ENCODE measurements at regions not wholly inside any gene's neighbourhood (a gene's known extent, or its start where the extent isn't known, plus 50 kb on each side); places are given as distances from the start of the nearest gene placed in this dataset.

- DNase-seq (ENCODE audit: low spot score), result peak; percentile 46
Measured at GRCh38 chr16:51773071-51773890, 622.2 kb upstream of the SALL1 start.

GRCh38 chr16:51766739-51767138 lies 615.7 kb upstream of the SALL1 start:
- DNase-seq (ENCODE audit: low spot score), result no peak

DNA sequence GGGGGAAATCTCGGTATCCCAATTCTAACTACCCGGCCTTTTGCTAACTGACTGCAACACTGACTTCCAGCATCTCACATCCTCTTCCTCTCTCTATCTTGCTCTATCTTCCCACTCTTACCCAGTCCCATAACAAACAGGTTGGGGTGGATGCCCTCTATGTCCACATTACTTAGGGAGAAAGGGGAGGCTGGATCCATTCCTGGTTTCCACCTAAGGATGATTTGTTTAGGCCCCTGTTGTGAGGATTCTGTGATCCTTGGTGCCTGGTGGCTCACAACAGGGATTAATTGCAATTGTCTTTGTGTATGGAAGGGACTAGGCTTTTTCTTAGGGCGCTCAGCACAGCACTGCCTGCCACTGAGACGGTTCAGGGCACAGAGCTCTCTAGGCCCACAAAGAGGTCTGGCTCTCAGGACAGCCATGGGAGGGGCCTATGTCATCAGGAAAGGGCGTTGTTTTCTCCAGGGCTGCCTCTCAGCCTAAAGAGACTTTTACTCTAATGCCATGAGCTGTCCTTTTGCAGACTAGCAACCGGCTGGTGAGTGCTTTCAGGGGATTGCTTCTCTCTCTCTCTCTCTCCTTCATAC lies 612.1 kb upstream of the SALL1 start:
- DNase-seq (ENCODE audit: low spot score), result peak; percentile 66

GRCh38 chr16:51762081-51762996 lies 611.3 kb upstream of the SALL1 start:
- peak; percentile 89 for DNase-seq (ENCODE audit: low spot score)

DNA sequence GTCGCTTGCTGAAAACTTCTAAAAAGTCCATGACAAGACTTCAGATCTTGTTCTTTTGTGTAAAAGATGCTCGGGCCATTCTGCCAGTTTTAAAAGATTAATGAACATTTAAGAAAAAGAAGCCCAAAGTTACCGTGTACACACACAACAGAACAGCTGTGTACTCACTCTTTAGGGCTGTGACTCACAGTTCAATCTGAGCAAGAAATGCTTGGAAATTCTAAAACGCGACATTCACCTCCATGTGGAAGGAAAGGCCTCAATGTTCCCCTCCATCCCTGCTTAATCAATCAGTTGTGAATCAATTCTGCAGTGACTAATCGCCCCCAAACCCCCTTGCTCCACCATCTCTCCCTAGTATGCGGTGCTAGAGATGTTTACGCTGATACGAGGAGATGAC lies 609.9 kb upstream of the SALL1 start:
- DNase-seq (ENCODE audit: low spot score), result no peak

- no peak for DNase-seq (ENCODE audit: low spot score)
Measured at GRCh38 chr16:51759999-51760398, 608.9 kb upstream of the SALL1 start.

GRCh38 chr16:51759329-51759728 lies 608.3 kb upstream of the SALL1 start:
- no peak for DNase-seq (ENCODE audit: low spot score)

DNA sequence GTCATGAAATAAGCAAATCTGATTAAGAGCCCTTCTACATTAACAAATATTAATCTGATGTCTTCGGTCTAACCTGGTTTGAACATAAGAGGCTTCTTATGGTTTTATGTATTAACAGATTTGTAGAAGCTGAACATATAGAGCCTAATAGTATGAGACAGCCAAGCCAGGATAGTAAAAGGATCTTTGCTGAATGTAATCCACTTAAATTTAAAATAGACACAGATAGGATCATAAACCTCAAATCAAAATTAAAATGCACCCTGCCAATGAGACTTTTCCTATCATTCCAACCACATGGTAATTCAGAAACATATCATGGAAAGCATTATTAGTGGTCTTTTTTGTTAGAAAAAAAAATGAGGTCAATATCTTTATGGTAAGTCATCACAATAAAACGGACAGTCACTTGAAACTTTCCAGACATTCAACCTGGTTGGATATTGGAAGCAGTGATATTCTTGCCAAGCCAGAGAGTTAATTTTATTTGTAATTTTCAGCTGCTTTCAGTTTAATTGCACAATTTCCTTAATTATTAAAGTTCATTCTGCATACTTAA lies 606.9 kb upstream of the SALL1 start:
- no peak for DNase-seq (ENCODE audit: low spot score)

DNA sequence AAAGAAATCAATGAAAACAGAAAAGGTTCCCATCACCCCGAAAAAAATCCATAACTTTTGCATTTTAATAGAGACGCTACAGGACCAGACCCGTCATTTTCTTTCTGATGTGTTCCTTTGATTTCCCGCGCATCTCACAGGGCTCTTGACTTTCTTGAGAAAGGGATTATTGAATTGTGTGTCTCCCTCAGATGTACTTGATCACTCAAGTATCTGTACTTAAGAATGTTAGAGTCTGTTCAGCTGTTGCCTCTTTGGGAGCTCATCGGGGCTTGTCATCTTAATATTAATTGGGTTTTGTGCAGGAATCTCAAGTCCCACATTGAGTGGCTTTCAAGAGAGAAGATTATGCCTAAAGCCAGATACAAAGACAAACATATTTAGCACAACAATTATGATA lies 606.4 kb upstream of the SALL1 start:
- DNase-seq (ENCODE audit: low spot score), result no peak

GRCh38 chr16:51757124-51757470 lies 606.0 kb upstream of the SALL1 start:
- DNase-seq (ENCODE audit: low spot score), result no peak

DNA sequence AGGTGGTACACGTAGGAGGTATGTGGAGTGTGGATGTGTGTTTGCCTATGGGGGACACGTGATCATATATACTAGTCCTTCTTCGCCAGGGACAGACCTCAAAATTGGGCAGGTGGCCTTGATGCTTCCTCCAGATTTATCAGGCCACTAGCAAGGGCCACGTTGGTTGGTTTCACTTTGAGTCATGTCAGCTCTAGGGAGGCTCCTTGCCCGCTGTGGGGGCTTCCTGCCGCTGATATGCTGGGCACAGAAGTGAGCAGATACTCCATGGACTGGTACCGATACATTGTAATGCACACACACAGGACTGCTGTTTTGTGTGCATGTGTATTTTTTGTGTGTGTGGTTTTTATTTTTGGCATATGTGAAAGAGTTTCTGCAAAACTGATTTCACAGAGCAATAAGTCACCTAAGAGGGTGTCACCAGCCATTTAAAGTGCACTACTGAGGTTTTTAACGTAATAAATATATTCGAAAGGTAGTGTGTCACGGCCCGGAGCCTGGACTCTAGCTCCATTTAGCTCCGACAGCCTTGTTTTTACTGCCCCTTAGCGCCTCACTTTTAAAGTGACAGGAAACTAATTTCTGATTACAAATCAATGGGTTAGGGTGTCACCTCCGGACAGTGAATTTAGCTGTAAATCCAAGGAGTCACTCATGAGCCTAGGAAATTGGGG lies 605.5 kb upstream of the SALL1 start:
- no peak for DNase-seq (ENCODE audit: low spot score)

DNA sequence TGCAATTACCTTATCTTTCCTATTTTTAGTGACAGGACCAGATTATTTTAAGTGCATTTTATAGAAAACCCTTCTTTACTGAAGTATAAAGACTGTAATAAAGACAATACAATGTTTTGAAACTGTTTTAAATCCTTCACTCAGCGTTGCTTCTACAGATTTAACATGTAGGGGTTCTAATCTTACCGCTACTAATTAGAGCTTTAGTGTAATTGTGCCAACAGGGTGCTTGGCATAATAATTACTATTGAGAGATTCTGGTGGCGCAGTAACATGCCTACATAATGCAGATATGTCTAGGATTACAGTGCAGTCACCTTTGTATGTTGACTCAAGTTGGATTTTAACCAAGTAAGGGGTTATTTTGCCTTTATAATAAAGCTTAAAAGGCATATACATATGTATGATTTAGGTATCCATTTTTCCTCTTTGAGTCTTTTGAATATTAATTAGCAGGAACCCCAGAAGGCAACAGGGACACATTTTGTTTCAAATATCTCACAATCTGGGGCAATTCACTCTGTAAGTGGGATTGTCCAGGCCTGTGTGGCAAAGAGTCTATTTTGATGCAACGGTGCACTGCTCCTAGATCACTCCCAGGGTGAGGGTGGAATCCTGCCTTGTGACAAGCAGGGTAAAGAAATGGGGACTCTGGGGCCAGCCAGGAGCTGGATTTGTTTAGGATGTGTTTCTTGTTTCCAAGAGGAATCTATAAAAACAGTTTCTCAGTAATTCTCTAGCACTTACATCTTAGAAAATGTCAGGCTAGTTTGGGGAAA lies 604.7 kb upstream of the SALL1 start:
- no peak for DNase-seq (ENCODE audit: low spot score)

DNA sequence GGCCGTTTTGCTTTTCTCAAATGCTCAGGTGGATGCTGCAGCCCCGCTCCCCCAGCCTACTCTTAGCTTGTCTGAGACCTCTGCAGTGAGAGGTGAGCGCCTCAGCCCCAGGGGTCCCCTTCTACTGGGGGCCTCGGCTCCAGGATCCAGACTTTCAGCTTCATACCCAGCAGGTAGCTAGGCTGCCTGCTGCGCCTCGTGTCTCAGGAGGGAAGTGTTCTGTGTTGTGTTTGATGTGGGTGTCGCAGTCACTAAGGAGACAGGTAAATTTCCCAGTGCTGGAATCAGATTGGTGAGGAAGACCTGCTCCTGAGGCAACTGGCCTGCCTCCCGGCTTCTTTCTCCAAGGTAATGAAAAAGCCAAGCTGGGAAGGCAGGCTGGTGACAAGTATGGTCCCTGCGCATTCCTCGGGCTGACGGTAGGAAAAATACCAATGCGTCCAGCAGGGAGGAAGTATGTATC lies 604.0 kb upstream of the SALL1 start:
- no peak for DNase-seq (ENCODE audit: low spot score)

GRCh38 chr16:51753467-51754127 lies 602.5 kb upstream of the SALL1 start:
- DNase-seq (ENCODE audit: low spot score), result no peak

DNA sequence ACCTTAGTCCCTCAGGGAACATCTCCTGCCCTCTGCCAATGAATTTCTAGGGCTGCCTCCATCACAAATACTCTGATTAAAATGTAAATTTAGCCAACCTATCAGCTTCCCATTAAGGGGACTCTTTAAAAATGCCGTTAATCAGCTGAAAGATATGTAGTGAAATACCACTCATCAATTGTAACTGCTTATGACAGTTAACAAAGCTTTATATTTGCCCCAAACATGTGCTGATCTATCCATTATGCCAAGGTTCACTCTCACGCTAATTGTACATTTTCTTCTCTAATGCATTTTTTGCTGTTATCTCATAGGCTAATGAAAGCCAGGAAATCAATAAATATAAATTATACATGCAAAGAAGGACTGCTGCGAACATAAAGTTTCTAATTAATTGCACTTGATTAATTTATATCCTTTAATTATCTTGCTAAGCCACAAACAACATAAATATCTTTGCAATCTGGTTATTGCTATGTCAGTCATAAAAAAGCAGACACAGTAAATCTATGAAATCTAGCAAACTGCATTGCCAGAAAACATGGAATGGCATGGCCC lies 601.4 kb upstream of the SALL1 start:
- DNase-seq (ENCODE audit: low spot score), result no peak

DNA sequence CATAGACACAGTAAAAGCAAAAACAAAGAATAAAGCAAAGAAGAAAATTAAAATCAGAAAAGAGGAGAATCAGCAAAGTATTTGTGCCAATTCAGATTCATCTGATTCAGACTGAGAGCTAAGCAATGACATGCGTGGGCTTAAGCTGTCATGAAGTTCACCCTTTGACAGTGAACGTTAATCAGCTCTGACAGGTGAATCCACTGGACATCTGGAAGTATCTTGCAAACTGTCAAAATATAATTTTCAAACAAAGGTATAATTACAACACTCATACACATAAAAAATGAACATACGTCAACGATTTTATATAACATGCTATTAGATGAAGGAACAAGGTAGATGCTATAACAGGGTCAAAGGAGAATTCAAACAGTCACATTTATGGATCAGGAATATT lies 596.3 kb upstream of the SALL1 start:
- no peak for DNase-seq (ENCODE audit: low spot score)

DNA sequence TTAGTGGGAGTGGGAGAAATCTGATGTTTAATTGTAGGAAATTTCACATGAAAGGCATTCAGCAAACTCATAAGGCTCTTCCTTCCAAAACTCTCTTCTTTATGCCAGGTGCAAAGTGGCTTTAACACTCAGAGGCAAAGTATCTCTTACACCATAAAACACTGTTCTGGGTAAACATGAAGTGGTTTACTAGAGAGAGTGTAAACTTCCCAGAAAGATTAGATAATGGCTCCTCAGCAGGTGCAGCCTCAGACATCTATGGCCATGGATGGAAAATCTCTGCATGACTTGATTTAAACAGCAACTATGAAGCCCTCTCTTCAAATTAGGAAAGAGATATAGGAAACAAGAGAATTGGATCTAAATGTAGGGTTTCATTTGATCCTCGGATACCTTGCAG lies 583.1 kb upstream of the SALL1 start:
- DNase-seq (ENCODE audit: low spot score), result no peak

GRCh38 chr16:51733181-51733580 lies 582.1 kb upstream of the SALL1 start:
- DNase-seq (ENCODE audit: low spot score), result no peak

DNA sequence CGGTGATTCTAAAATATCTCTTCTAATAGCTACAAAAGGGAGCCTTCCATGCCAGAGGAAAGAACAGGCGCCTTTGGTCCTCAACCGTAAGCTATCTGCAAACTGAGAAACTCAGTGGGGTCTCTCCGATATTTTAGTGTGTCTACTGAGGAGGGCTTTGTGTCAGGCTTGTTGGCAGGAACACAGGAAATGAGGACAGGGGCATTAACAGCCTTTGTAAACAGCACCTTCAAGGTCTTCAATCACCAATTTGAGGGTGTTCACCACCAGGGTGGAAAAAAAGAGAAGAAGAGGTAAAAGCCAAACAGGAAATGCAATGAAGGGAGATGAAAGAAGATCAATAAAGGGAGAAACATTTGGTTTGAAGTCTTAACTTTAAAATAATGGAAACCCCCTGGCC lies 580.1 kb upstream of the SALL1 start:
- no peak for DNase-seq (ENCODE audit: low spot score)

GRCh38 chr16:51723036-51723724 lies 572.1 kb upstream of the SALL1 start:
- DNase-seq (ENCODE audit: low spot score), result peak; percentile 55

Data from ecto neural progenitor cell (in vitro differentiated cells).